Right ventricle myocardium inferior (tissue), 1 donor: ENCODE measurements at regions not wholly inside any gene's neighbourhood (a gene's known extent, or its start where the extent isn't known, plus 50 kb on each side); places are given as distances from the start of the nearest gene placed in this dataset.

Experiments used
- ATAC-seq: fragments of 200-7000 bp; cut with Tn5 transposase; one replicate; pipeline ENCODE4 v1.9.1; 2020; ENCODE audit warnings: mild to moderate bottlenecking, moderate library complexity
- DNase-seq: peaks from one replicate; pipeline ENCODE4 v3.0.0; 2021; ENCODE audit errors: missing footprints
- intact Hi-C: fragments of 100-400 bp; cut with DNase I; formaldehyde crosslinking; loops from one replicate; pipeline ENCODE4 v1.11.0; 2022
- donor health status: DM: no; HTN: yes; CAD: no; lungs with severe emphysema.

- no peak for ATAC-seq
- intact Hi-C loops = loop anchor here (10.0 kb wide), 1 partner anchor 628 kb away; no protein-coding TSS in a partner anchor
These were observed 168.6 kb upstream of the GGTLC1 start for GRCh38 chr20:24157213-24157612.

GRCh38 chr20:24153101-24154040 is 164.8 kb upstream of the GGTLC1 start:
- DNase-seq = no peak
- intact Hi-C loops = loop anchor here (10.0 kb wide), 1 partner anchor 631 kb away; no protein-coding TSS in a partner anchor
- ATAC-seq = no peak

More at GRCh38 chr20:24157213-24157612, 168.6 kb upstream of the GGTLC1 start:
- no peak for DNase-seq

GRCh38 chr20:24151621-24152294 is 163.2 kb upstream of the GGTLC1 start:
- DNase-seq (no peak), ATAC-seq (no peak)
- intact Hi-C loops = loop anchor here (10.0 kb wide), 1 partner anchor 633 kb away; no protein-coding TSS in a partner anchor

- DNase-seq = no peak
- ATAC-seq = no peak
- intact Hi-C loops = loop anchor here (10.0 kb wide), 1 partner anchor 634 kb away; no protein-coding TSS in a partner anchor
These were observed 161.8 kb upstream of the GGTLC1 start for GRCh38 chr20:24150406-24150805.

GRCh38 chr20:24149881-24150307 is 161.3 kb upstream of the GGTLC1 start:
- ATAC-seq (peak; percentile 84), DNase-seq (no peak)
- intact Hi-C loops = loop anchor here (10.0 kb wide), 1 partner anchor 635 kb away; no protein-coding TSS in a partner anchor

- ATAC-seq = no peak
- intact Hi-C loops = no loop called here
- no peak for DNase-seq
These were observed 160.6 kb upstream of the GGTLC1 start for GRCh38 chr20:24149175-24149574.

- ATAC-seq (no peak), DNase-seq (no peak)
- intact Hi-C loops = no loop called here
These were observed 159.8 kb upstream of the GGTLC1 start for GRCh38 chr20:24148372-24148771.

GRCh38 chr20:24147961-24148360 is 159.4 kb upstream of the GGTLC1 start:
- ATAC-seq = no peak
- intact Hi-C loops = no loop called here
- no peak for DNase-seq

GRCh38 chr20:24147479-24147878 is 158.9 kb upstream of the GGTLC1 start:
- no peak for ATAC-seq
- intact Hi-C loops = no loop called here

GRCh38 chr20:24146231-24146634 is 157.7 kb upstream of the GGTLC1 start:
- intact Hi-C loops = no loop called here
- ATAC-seq (no peak), DNase-seq (no peak)

More at GRCh38 chr20:24147479-24147878, 158.9 kb upstream of the GGTLC1 start:
- no peak for DNase-seq

GRCh38 chr20:24144371-24144770 is 155.8 kb upstream of the GGTLC1 start:
- ATAC-seq (no peak), DNase-seq (no peak)
- intact Hi-C loops = no loop called here

- ATAC-seq = no peak
- intact Hi-C loops = no loop called here
- DNase-seq = no peak
These were observed 152.5 kb upstream of the GGTLC1 start for GRCh38 chr20:24141111-24141510.

GRCh38 chr20:24139846-24140245 is 151.3 kb upstream of the GGTLC1 start:
- no peak for DNase-seq
- intact Hi-C loops = no loop called here
- no peak for ATAC-seq

- ATAC-seq (no peak), DNase-seq (no peak)
- intact Hi-C loops = no loop called here
These were observed 150.4 kb upstream of the GGTLC1 start for GRCh38 chr20:24138951-24139350.

- intact Hi-C loops = no loop called here
- ATAC-seq = no peak
- DNase-seq = no peak
These were observed 149.7 kb upstream of the GGTLC1 start for GRCh38 chr20:24138196-24138857.

GRCh38 chr20:24136659-24137246 is 148.2 kb upstream of the GGTLC1 start:
- ATAC-seq (no peak), DNase-seq (no peak)
- intact Hi-C loops = no loop called here

- intact Hi-C loops = no loop called here
- no peak for ATAC-seq
- DNase-seq = no peak
These were observed 147.2 kb upstream of the GGTLC1 start for GRCh38 chr20:24135781-24136180.

- no peak for ATAC-seq
- intact Hi-C loops = no loop called here
- no peak for DNase-seq
These were observed 146.4 kb upstream of the GGTLC1 start for GRCh38 chr20:24134930-24135329.

- DNase-seq = no peak
- intact Hi-C loops = no loop called here
- no peak for ATAC-seq
These were observed 145.7 kb upstream of the GGTLC1 start for GRCh38 chr20:24134284-24134683.
